ENCODE measurements at regions not wholly inside any gene's neighbourhood (a gene's known extent, or its start where the extent isn't known, plus 50 kb on each side); places are given as distances from the start of the nearest gene placed in this dataset.

DNA sequence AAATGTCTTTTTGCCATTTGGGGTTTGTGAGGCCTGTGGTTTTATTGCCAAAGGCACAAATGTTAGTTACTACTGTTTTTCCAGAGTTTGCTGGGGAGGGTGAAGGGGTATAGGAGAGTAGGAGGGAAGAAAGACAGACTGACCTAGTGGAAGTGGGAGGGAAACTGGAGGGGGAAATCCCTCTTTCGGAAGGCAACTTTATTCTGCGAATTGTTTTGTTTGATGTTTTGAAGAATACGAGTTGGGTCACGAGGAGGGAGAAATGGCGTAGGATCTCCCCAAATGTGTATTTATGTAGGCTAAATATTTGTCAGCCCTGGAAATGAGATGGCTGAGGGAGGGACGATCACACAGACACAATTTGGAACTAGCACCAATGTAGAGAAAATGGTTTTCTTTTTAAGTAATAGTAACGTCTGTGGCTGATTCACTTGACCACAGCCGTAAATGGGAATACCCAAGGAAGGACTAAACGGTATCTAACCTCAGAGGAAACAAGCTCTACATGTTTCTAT lies 172.3 kb downstream of the ICOS start:
- TF ChIP-seq, protein P1, sequence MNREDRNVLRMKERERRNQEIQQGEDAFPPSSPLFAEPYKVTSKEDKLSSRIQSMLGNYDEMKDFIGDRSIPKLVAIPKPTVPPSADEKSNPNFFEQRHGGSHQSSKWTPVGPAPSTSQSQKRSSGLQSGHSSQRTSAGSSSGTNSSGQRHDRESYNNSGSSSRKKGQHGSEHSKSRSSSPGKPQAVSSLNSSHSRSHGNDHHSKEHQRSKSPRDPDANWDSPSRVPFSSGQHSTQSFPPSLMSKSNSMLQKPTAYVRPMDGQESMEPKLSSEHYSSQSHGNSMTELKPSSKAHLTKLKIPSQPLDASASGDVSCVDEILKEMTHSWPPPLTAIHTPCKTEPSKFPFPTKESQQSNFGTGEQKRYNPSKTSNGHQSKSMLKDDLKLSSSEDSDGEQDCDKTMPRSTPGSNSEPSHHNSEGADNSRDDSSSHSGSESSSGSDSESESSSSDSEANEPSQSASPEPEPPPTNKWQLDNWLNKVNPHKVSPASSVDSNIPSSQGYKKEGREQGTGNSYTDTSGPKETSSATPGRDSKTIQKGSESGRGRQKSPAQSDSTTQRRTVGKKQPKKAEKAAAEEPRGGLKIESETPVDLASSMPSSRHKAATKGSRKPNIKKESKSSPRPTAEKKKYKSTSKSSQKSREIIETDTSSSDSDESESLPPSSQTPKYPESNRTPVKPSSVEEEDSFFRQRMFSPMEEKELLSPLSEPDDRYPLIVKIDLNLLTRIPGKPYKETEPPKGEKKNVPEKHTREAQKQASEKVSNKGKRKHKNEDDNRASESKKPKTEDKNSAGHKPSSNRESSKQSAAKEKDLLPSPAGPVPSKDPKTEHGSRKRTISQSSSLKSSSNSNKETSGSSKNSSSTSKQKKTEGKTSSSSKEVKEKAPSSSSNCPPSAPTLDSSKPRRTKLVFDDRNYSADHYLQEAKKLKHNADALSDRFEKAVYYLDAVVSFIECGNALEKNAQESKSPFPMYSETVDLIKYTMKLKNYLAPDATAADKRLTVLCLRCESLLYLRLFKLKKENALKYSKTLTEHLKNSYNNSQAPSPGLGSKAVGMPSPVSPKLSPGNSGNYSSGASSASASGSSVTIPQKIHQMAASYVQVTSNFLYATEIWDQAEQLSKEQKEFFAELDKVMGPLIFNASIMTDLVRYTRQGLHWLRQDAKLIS (CRISPR knock-in tag; IDR thresholded peaks at IDR 0.05; ENCODE audit: borderline replicate concordance) = no peak
- TF ChIP-seq, protein P2, sequence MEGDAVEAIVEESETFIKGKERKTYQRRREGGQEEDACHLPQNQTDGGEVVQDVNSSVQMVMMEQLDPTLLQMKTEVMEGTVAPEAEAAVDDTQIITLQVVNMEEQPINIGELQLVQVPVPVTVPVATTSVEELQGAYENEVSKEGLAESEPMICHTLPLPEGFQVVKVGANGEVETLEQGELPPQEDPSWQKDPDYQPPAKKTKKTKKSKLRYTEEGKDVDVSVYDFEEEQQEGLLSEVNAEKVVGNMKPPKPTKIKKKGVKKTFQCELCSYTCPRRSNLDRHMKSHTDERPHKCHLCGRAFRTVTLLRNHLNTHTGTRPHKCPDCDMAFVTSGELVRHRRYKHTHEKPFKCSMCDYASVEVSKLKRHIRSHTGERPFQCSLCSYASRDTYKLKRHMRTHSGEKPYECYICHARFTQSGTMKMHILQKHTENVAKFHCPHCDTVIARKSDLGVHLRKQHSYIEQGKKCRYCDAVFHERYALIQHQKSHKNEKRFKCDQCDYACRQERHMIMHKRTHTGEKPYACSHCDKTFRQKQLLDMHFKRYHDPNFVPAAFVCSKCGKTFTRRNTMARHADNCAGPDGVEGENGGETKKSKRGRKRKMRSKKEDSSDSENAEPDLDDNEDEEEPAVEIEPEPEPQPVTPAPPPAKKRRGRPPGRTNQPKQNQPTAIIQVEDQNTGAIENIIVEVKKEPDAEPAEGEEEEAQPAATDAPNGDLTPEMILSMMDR (IDR thresholded peaks at IDR 0.05) = no peak
- TF ChIP-seq NFYB (CRISPR knock-in tag; conservative IDR thresholded peaks at IDR 0.05; ENCODE audit: low read depth) = no peak
- TF ChIP-seq, protein P3, sequence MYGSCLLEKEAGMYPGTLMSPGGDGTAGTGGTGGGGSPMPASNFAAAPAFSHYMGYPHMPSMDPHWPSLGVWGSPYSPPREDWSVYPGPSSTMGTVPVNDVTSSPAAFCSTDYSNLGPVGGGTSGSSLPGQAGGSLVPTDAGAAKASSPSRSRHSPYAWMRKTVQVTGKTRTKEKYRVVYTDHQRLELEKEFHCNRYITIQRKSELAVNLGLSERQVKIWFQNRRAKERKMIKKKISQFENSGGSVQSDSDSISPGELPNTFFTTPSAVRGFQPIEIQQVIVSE (CRISPR knock-in tag; IDR thresholded peaks at IDR 0.05; ENCODE audit: borderline replicate concordance) = no peak
- no peak for TF ChIP-seq FOXJ3 (CRISPR knock-in tag; IDR thresholded peaks at IDR 0.05; ENCODE audit: borderline replicate concordance)
- TF ChIP-seq, protein P4, sequence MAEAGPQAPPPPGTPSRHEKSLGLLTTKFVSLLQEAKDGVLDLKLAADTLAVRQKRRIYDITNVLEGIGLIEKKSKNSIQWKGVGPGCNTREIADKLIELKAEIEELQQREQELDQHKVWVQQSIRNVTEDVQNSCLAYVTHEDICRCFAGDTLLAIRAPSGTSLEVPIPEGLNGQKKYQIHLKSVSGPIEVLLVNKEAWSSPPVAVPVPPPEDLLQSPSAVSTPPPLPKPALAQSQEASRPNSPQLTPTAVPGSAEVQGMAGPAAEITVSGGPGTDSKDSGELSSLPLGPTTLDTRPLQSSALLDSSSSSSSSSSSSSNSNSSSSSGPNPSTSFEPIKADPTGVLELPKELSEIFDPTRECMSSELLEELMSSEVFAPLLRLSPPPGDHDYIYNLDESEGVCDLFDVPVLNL (CRISPR knock-in tag; IDR thresholded peaks at IDR 0.05; ENCODE audit: borderline replicate concordance, low read depth) = no peak
- TF ChIP-seq, protein P5, sequence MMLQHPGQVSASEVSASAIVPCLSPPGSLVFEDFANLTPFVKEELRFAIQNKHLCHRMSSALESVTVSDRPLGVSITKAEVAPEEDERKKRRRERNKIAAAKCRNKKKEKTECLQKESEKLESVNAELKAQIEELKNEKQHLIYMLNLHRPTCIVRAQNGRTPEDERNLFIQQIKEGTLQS (CRISPR knock-in tag; conservative IDR thresholded peaks at IDR 0.05) = no peak
- TF ChIP-seq SP1 (CRISPR knock-in tag; conservative IDR thresholded peaks at IDR 0.05) = no peak
